GM18868 (cell line): ENCODE measurements at regions not wholly inside any gene's neighbourhood (a gene's known extent, or its start where the extent isn't known, plus 50 kb on each side); places are given as distances from the start of the nearest gene placed in this dataset.
"Not testable (repeated sequence)": the region's sequence is repeated elsewhere in the genome, so short reads cannot be mapped to it uniquely, and the experiment has no call there.

Source experiments
- ATAC-seq: cut with Tn5 transposase; IDR thresholded peaks from one replicate; pipeline ENCODE4 v1.9.1; 2021; ENCODE audit warnings: mild to moderate bottlenecking, moderate library complexity; ENCODE audit not compliant: unreplicated experiment

DNA sequence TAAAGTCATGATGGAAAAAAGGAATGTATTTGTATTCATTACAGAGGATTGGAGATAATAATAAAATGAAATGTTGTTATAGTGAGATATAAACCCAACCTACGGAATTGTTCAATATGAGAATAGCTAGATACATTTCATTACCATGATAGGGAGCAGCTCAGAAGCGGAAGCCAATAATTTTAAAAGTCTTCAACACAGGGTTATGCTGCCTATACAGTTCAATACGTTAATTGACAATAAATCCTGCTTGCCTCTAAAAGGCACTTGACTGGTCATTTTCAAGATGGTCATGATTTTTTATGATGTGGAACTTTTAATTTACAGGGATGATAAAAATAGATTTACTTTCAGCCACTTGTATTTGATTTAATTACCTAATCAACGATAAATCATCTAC is 506.8 kb downstream of the TMEM114 start:
- no peak for ATAC-seq

DNA sequence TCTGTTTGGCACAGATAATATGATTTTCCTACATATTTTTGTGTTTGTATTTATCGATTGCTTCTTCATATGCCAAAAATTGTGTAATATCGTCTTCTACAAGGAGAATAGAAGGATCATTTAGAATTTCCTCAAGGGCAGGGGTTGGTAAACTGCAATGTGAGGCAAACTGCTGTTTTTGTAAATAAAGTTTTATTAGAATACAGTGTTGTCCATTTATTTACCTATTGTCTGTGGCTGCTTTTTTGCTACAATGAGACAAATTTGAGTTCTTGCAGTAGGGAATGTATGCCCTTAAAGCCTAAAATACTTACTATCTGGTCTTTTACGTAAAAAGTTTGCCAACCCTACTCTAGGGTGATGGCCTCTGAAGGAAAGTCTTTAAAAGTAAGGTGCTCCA is 509.5 kb downstream of the TMEM114 start:
- ATAC-seq, result no peak

DNA sequence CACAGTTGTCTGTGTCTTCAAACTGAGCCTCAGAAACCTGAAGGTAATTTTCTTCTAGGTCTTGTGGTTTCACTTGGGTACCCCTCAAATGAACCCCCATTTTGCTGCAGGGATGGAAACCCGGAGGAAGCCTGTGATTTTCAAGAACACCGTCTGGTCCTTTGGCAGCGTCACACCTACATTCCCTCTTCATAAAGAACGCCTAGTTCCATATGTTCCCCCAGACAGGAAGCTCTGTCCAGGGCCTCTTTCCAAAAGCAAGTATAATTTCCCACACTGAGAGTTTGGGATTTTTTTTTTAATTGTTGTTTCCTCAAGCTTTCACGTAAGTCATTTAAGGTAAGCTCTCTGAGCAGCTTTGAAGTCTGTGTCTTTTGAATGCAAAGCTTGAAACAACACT is 515.0 kb downstream of the TMEM114 start:
- ATAC-seq, result no peak

DNA sequence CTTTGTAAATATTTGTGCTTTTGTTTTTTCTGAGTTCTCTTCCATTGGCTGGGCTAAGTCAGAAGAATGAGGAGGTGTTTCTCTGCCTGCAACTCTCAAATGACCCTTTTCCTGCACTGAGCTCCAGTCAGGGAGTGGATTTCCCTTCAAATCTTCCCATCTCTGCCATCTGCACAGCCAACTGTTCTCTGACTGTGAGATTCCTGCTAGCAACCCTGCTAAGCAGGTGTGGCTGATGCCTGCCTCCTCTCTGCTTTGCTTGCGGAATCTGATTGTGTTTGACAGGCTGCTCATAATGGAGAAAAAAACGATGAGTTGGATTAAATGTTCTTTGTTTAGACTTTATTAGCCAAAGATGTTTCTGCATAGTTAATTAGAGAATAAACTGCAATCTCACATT is 519.8 kb downstream of the TMEM114 start:
- no peak for ATAC-seq

DNA sequence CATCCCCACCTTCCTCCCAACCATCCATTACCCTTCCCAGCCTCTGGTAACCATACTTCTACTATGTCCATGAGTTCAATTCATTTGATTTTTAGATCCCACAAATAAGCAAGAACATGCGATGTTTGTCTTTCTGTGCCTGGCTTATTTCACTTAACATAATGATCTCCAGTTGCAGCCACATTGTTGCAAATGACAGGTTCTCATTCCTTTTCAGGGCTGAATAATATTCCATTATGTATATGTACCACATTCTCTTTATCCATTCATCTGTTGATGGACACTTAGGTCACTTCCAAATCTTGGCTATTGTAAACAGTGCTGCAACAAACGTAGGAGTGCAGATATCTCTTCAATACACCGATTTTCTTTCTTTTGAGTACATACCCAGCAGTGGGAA is 522.1 kb downstream of the TMEM114 start:
- ATAC-seq, result not testable (repeated sequence)

DNA sequence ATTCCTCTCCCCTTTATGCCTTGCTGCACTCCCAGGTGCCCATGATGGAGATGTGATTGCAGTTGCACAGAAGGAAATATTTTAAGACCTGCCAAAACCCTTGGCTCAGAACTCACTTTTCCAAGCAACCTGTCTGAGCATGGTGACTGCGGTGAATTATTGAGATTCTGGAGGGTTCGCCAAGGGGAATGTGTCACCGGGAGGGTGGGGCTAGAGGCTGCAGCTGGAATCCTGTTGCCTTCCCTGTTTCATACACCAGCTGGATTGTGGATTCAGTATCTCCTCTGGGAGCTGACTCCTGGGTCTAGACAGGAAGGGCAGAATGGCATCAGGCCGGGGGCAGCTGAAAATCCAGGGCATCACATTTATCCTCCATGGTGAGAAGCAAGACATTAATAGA is 527.2 kb downstream of the TMEM114 start:
- ATAC-seq, result no peak

DNA sequence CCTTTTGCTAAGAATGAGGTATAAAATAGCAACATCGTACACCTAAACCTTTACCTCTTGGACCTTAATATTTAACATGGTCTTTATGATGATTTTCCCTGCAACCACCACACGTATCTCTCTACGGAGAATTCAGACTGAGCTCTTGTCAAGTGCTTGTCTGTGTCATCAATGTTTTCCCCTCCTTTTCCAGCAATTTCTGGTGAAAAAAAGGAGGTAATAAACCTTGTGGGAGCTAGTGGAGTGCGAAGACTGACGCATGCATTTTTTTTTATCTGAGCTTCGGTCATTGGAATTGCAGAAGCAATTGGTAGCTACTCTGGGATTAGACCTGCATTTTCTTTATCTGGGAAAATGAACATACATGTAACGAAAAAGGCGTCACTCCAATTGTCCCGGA is 527.6 kb downstream of the TMEM114 start:
- ATAC-seq, result no peak

DNA sequence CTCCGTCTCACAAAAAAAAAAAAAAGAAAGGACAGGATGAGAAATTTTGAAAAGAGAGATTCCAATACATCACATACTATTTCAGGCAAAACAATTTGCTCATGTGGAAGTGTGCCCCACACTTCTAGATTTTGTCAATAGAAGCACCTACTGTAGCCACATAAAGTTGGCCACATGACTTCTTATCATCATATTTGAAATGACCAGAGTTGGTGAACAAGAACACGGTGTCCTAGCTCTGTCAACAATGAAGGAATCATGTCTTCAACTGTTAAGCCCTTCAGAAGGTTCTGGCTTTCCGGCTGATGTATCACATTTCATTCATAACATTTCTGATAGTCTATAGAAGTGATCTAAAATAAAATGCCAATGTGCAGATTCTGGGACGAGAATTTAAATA is 534.5 kb downstream of the TMEM114 start:
- no peak for ATAC-seq

DNA sequence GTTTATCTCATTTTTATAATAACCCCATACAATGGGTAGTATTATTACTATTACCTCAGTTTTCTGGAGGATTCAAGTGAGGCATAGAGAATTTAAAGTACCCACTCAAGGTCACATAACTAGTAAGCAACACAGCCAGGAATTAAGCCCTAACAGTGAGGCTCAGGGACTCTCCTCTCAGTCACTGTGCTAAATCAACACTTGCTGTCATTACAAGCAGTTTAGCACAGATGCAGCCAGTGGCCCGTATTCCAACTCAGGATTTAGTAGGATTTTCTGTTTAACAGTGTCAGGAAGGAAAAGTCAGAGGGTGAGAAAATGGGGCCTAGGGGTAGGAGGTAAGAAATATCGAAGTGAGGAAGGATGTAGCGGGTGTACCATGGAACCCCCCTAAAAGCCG is 536.9 kb downstream of the TMEM114 start:
- ATAC-seq, result no peak

DNA sequence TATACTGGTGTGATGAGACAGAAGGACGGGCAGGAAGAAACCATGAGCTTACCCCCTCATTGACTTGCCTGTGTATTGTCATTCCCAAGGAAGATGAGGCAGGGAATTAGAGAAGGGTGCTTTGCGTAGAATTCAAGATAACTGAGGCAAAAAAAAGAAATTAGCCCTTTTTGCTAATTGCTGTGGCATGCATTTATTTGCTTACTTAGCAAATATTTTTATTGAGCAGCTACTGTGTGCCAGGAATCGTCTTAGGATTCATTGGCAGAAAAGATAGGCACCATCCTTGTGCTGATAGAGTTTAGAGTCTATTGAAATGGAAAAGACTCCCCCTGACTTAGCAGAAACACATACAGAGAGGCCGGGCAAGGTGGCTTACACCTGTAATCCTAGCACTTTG is 541.9 kb downstream of the TMEM114 start:
- ATAC-seq, result no peak

DNA sequence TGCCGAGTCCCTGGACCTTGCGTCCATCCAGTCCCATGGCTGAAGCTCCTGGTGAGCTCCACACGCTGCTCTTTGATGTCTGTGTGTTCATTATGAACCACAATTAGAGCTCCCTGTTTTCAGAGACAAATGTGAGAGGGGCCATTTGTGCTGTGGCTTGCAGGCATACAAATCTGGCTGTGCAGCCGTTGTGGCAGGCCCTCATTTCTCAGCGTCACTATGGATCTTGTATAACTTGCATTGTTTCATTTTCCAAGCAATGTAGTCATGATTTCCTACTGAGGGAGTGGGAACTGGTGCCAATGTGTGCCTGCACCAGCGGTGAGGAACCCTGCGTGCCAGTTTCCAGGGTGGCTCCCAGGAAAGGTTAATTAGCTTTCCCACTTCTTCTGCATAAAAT is 542.6 kb downstream of the TMEM114 start:
- ATAC-seq, result no peak

DNA sequence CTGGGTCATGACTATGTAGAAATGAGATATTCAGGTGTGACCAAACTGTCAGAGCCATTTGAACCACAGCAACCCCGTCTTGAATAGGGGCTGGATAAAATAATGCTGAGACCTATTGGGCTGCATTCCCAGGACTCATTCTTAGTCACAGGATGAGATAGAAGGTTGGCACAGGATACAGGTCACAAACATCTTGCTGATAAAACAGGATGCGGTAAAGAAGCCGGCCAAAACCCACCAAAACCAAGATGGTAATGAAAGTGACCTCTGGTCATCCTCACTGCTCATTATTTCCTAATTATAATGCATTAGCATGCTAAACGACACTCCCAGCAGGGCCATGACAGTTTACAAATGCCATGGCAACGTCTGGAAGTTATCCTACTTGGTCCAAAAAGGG is 545.5 kb downstream of the TMEM114 start:
- ATAC-seq, result no peak

DNA sequence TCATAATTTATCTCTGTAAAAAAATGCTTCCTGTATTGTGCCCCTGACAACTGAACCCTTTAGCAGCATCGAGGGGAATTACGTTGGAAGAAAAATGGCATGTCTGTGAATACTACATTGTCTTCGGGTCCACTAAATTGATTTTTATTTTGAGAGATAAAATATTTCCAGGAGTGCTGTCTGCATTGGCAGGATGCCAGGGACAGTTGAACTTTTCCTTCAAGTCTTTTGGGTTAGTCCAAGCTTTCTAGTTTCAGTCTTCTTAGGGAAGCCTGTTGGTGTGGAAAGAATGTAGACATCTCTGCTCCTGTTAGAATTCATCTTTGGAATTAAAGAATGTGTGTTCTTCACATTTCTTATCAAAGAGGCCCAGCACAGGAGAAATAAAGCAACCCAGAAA is 557.9 kb downstream of the TMEM114 start:
- no peak for ATAC-seq

DNA sequence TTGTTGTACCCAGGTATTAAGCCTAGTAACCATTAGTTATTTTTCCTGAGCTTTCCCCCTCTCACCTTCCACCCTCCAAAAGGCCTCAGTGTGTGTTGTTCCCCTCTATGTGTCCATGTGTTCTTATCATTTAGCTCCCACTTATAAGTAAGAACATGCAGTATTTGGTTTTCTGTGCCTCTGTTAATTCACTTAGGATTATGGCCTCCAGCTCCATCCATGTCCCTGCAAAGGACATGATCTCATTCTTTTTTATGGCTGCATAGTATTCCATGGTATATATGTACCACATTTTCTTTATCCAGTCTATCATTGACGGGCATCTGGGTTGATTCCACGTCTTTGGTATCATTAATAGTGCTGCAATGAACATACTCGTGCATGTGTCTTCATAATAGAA is 560.3 kb downstream of the TMEM114 start:
- ATAC-seq, result not testable (repeated sequence)

DNA sequence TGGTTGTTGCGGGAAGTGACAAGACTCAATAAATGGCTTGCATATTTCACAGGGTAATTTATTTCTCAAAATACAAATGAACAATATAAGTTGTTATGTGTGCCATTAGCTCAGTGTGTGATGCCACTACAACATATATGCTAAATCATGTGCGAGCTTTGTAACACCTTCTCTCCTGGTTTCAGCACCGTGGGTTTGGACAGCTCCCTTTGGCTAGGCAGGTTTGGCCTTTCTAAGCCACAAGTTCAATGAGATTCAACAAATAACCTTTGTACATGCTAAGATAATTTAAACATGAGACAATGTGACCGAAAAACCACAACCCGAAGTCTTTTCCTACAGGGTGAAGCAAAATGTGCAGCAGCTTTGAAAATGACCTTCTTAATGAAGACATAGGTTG is 563.9 kb downstream of the TMEM114 start:
- ATAC-seq, result no peak

DNA sequence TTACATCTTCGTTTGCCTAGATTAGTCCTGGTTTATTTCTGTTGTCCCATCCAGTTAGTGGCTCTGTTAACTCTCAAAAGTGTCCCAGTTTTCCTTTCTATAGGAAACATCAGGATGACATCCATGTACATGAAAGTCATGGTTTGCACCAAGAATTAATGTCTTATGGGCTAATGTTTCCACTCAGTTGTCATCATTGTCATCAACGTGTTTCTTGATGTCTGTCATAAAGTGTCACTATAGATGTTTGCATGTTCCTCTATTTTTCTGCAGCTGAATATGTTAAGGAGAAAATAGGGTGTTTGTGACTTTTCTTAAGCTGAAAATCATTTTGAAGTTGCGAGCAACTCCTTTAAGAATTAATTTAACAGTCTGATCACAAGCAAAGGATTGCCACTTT is 567.0 kb downstream of the TMEM114 start:
- no peak for ATAC-seq

DNA sequence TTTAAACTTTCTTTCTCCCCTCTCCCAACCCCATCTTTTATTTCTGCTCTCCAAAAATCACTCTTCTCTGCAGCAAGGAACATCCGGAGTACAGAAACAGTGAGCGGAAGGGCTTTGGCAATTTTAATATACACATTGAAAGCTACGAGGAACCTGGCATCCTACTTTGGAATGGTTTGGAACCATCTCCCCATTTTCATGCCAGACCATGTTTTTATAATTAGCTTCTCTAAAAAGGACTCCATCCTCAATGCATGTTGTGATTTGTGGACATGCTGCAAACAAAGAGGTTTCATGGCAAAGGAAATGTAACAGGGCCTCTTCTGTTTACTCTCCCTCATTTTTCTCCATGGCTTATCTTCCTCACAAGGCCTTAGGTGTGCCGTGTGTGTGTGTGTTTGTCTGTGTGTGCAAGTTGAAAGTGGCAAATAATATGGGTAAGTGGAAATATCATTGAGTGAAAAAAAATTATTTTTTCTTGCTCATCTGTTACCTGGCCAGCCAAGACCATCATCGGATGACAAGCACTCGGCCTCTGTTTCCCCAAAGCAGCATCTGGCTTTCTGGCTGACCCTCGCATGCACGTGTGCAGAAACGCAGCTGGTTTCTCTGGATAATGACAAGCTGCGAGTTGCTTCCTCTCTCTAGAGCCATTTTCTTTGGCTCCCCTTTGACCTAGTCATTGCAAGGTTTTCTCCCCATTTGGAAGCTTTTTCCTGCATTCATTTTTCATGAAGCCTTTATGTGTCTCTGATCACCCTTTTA is 585.0 kb downstream of the TMEM114 start:
- no peak for ATAC-seq

DNA sequence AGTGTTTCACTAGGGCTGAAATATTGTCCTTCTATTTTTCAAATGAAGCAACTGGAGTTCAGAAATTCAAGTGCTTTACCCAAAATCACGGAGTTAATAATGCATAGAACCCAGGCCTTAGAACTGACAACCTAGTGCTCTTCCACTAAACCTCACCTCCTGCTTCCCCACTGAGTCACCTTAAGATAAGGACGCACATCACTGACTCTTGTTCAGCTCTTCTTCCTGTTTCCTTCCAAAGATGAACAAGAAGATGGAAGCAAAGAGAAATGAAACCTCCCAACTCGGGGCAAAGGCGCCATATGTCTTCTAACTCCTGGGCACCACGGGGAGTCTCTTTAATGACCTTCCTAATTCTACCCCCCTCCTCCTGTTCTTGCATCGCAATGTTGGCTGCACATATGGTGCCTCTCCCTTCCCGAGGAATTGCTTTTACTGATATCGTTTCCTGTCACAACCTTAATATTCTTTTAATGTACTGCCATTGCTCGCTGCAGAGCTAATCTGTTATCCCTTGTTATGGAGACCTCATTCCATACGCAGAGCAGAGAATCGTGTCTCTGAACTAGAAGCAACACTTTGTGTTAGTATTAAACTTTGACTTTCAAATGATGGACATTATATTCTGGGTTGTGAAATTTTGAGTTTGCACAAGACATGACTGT is 591.4 kb downstream of the TMEM114 start:
- no peak for ATAC-seq

DNA sequence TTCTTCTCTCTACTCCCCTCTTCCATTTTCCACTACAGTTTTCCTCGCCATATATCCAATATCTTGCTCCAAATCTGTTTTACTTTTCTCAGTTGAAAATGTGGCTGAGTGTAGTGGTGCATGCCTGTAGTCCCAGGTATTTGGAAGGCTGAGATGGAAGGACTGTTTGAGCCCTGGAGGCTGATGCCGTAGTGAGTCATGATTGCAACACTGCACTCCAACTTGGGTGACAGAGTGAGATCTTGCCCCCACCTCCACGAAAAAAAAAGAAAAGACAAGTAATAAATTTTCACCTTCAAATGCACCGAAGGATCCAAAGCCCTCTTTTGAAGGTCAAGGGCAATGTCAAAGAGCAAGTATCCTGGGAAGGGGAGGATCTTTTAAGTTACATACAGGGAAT is 592.3 kb downstream of the TMEM114 start:
- no peak for ATAC-seq

DNA sequence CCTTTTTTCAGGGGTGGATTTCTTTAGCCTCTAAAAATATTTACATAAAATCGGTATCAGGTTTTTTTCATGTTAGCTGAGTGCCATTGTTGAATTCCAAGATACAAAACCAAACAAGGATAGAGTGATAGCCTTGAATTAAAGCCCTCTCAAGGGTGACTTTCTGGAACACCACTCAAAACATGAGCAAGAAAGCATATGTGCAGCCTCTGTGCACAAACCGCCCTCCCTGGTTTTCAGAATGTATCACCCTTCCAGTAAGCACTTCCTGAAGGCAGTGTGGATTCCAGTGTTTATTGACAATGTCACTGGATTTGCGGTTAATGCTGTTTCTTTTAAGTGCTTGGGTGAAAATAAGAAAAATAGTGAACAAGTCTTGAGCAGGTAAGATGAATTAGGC is 597.7 kb downstream of the TMEM114 start:
- ATAC-seq, result no peak

DNA sequence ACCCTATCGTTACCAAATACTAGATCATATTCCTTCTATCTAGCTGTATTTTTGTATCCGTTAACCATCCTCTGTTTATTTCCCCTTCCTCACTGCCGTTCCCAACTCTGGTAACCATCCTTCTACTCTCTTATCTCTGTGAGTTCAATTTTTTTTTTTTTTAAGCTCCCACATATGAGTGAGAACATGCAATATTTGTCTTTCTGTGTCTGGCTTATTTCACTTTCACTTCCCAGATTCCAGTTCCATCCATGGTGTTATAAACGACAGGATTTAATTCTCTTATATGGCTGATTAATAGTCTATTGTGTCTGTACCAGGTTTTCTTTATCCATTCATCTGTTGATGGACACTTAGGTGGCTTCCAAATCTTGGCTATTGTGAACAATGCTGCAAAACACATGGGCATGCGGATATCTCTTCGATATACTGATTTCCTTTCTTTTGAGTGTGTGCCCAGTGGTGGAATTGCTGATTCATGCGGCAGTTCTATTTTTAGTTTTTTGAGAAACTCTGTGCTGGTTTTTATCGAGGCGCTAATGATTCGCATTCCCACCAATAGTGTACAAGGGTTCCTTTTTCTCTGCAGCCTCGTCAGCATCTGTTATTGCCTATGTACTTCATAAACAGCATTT is 599.6 kb downstream of the TMEM114 start:
- ATAC-seq, result no peak

DNA sequence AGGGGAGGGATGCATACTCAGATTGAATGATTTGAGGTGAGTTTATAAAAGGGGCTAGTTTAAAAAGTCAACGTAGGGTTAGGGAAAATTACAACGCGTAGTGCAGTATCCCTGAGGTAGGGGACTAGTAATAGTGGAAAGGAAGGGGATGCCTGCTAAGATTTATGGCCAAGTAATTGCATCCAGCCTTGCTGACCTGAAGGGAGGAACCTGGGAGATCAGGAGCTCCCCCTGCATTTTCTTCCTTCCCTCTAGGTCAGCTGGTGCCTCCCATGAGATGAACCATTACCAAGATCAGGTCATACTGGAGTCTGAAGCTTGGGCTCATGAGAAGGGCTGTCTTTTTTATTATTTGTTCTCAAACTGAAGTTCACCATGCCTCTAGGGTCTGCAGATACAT is 606.6 kb downstream of the TMEM114 start:
- no peak for ATAC-seq
